ENCODE measurements at regions not wholly inside any gene's neighbourhood (a gene's known extent, or its start where the extent isn't known, plus 50 kb on each side); places are given as distances from the start of the nearest gene placed in this dataset.

DNA sequence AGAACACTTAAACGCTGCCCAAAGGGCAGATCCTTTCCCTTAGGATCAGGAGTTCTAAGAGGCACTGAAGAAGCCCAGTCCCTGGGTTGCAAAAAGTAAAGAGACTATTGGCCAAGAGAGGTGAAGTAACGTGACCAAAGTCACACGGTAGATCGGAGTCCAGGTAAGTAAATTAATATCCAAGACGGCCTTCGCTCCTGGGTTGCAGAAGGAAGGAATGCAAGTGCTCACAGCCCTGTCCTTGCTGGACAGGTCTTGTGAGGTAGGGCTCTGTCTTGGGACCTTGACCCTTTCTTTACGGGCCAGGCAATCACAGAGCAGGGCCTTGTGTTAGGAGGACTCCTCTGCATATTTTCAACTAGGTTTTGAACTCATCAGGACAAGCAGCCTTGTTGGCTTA, 243.7 kb upstream of the PDE10A start:
- TF ChIP-seq, protein P1, sequence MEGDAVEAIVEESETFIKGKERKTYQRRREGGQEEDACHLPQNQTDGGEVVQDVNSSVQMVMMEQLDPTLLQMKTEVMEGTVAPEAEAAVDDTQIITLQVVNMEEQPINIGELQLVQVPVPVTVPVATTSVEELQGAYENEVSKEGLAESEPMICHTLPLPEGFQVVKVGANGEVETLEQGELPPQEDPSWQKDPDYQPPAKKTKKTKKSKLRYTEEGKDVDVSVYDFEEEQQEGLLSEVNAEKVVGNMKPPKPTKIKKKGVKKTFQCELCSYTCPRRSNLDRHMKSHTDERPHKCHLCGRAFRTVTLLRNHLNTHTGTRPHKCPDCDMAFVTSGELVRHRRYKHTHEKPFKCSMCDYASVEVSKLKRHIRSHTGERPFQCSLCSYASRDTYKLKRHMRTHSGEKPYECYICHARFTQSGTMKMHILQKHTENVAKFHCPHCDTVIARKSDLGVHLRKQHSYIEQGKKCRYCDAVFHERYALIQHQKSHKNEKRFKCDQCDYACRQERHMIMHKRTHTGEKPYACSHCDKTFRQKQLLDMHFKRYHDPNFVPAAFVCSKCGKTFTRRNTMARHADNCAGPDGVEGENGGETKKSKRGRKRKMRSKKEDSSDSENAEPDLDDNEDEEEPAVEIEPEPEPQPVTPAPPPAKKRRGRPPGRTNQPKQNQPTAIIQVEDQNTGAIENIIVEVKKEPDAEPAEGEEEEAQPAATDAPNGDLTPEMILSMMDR (conservative IDR thresholded peaks at IDR 0.05; ENCODE audit: low read length): no peak
- TF ChIP-seq EZH2phosphoT487 (IDR thresholded peaks at IDR 0.05; ENCODE audit: borderline replicate concordance): no peak
